ENCODE measurements at regions not wholly inside any gene's neighbourhood (a gene's known extent, or its start where the extent isn't known, plus 50 kb on each side); places are given as distances from the start of the nearest gene placed in this dataset.
"Not testable (repeated sequence)": the region's sequence is repeated elsewhere in the genome, so short reads cannot be mapped to it uniquely, and the experiment has no call there.

DNA sequence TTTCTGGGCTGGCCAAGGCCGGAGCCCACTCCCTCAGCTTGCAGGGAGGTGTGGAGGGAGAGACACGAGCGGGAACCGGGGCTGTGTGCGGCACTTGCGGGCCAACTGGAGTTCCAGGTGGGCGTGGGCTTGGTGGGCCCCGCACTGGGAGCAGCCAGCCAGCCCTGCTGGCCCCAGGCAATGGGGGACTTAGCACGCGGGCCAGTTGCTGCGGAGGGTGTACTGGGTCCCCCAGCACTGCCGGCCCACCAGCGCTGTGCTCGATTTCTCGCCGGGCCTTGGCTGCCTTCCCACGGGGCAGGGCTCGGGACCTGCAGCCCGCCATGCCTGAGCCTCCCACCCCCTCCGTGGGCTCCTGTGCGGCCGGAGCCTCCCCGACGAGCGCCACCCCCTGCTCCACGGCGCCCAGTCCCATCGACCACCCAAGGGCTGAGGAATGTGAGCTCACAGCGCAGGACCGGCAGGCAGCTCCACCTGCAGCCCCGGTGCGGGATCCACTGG lies 300.1 kb downstream of the SLC7A11 start:
- TF ChIP-seq TAF1 (IDR thresholded peaks at IDR 0.05; ENCODE audit: low read depth, low read length); POLR2A (IDR thresholded peaks at IDR 0.05; ENCODE audit: low read depth, low read length); SPI1 (IDR thresholded peaks at IDR 0.05; ENCODE audit: low read depth, low read length); POLR2AphosphoS5 (IDR thresholded peaks at IDR 0.05; ENCODE audit: low read depth, low read length); PAX5 (IDR thresholded peaks at IDR 0.05; ENCODE audit: insufficient read depth, low read length, severe bottlenecking); POU2F2 (IDR thresholded peaks at IDR 0.05; ENCODE audit: low read depth, low read length): not testable (repeated sequence)

Measured in GM12891 (cell line).